ENCODE measurements at regions not wholly inside any gene's neighbourhood (a gene's known extent, or its start where the extent isn't known, plus 50 kb on each side); places are given as distances from the start of the nearest gene placed in this dataset.

GRCh38 chr12:62168411-62168810 lies 91.8 kb upstream of the USP15 start:
- TF ChIP-seq CTCF (IDR thresholded peaks at IDR 0.05; ENCODE audit: low read depth, low read length, poor library complexity, severe bottlenecking) (no peak), EZH2phosphoT487 (IDR thresholded peaks at IDR 0.05; ENCODE audit: borderline replicate concordance, low read length) (no peak)

Data from DOHH2 (cell line).